GM19372 (cell line): ENCODE measurements at regions not wholly inside any gene's neighbourhood (a gene's known extent, or its start where the extent isn't known, plus 50 kb on each side); places are given as distances from the start of the nearest gene placed in this dataset.

ENCODE experiments used
- ATAC-seq: cut with Tn5 transposase; IDR thresholded peaks from one replicate; pipeline ENCODE4 v1.9.1; 2021; ENCODE audit warnings: mild to moderate bottlenecking, low read depth, moderate library complexity; ENCODE audit not compliant: unreplicated experiment

GRCh38 chr15:27702581-27702980, 396.5 kb downstream of the OCA2 start:
- no peak for ATAC-seq

GRCh38 chr15:27701956-27702355, 397.2 kb downstream of the OCA2 start:
- no peak for ATAC-seq

- no peak for ATAC-seq
Observed at GRCh38 chr15:27701014-27701413, 398.1 kb downstream of the OCA2 start.

GRCh38 chr15:27699699-27700098, 399.4 kb downstream of the OCA2 start:
- ATAC-seq = no peak

GRCh38 chr15:27696530-27696929, 402.6 kb downstream of the OCA2 start:
- no peak for ATAC-seq

- ATAC-seq = no peak
Observed at GRCh38 chr15:27695726-27696125, 403.4 kb downstream of the OCA2 start.

GRCh38 chr15:27694506-27695087, 404.5 kb downstream of the OCA2 start:
- no peak for ATAC-seq

GRCh38 chr15:27693280-27693679, 405.8 kb downstream of the OCA2 start:
- no peak for ATAC-seq

- no peak for ATAC-seq
Observed at GRCh38 chr15:27692438-27692837, 406.7 kb downstream of the OCA2 start.

GRCh38 chr15:27690290-27690689, 408.8 kb downstream of the OCA2 start:
- no peak for ATAC-seq

- no peak for ATAC-seq
Observed at GRCh38 chr15:27686971-27687370, 412.1 kb downstream of the OCA2 start.

GRCh38 chr15:27686369-27686768, 412.7 kb downstream of the OCA2 start:
- no peak for ATAC-seq

GRCh38 chr15:27685644-27686043, 413.5 kb downstream of the OCA2 start:
- ATAC-seq = no peak

- ATAC-seq = no peak
Observed at GRCh38 chr15:27683121-27683520, 416.0 kb downstream of the OCA2 start.

GRCh38 chr15:27681038-27681437, 418.1 kb downstream of the OCA2 start:
- no peak for ATAC-seq

GRCh38 chr15:27679731-27680471, 419.2 kb downstream of the OCA2 start:
- no peak for ATAC-seq

GRCh38 chr15:27679203-27679602, 419.9 kb downstream of the OCA2 start:
- no peak for ATAC-seq

GRCh38 chr15:27677951-27678350, 421.2 kb downstream of the OCA2 start:
- no peak for ATAC-seq

- ATAC-seq = no peak
Observed at GRCh38 chr15:27676647-27677046, 422.5 kb downstream of the OCA2 start.

- no peak for ATAC-seq
Observed at GRCh38 chr15:27675571-27675970, 423.5 kb downstream of the OCA2 start.

GRCh38 chr15:27674826-27675225, 424.3 kb downstream of the OCA2 start:
- ATAC-seq = no peak

- ATAC-seq = no peak
Observed at GRCh38 chr15:27673766-27674445, 425.2 kb downstream of the OCA2 start.
